NT2/D1 (cell line): ENCODE measurements at regions not wholly inside any gene's neighbourhood (a gene's known extent, or its start where the extent isn't known, plus 50 kb on each side); places are given as distances from the start of the nearest gene placed in this dataset.
"Not testable (repeated sequence)": the region's sequence is repeated elsewhere in the genome, so short reads cannot be mapped to it uniquely, and the experiment has no call there.

Source experiments
- DNase-seq: peaks from one replicate; pipeline ENCODE4 v3.0.0-alpha.2; 2011; ENCODE audit warnings: low read depth, low spot score
- H3K27me3 ChIP-seq: 2 replicates; pipeline ENCODE4 v1.6.0; 2011; ENCODE audit warnings: mild to moderate bottlenecking; ENCODE audit not compliant: insufficient read length, insufficient read depth
- H3K36me3 ChIP-seq: 2 replicates; pipeline ENCODE4 v1.6.1; 2011; ENCODE audit warnings: mild to moderate bottlenecking, low read length, mixed read lengths; ENCODE audit not compliant: insufficient read depth, insufficient read length
- H3K4me1 ChIP-seq: 2 replicates; pipeline ENCODE4 v1.5.1; 2011; ENCODE audit not compliant: insufficient read depth, insufficient read length
- H3K4me3 ChIP-seq: 2 replicates; pipeline ENCODE4 v1.5.1; 2011; ENCODE audit warnings: low read depth; ENCODE audit not compliant: insufficient read length
- H3K9ac ChIP-seq: 2 replicates; pipeline ENCODE4 v1.6.0; 2011; ENCODE audit warnings: low read depth; ENCODE audit not compliant: insufficient read length
- H3K9me3 ChIP-seq: 2 replicates; pipeline ENCODE4 v1.5.1; 2011; ENCODE audit warnings: mild to moderate bottlenecking, low read length; ENCODE audit not compliant: insufficient read depth
- SUZ12 ChIP-seq: IDR thresholded peaks from 2 replicates; pipeline ENCODE4 v1.6.1; 2011; ENCODE audit not compliant: insufficient read length, insufficient read depth; ENCODE audit errors: extremely low read depth
- YY1 ChIP-seq: IDR thresholded peaks from 2 replicates; pipeline ENCODE4 v1.6.1; 2011; ENCODE audit not compliant: insufficient read length, insufficient read depth
- ZNF274 ChIP-seq: IDR thresholded peaks from 2 replicates; pipeline ENCODE4 v1.6.1; 2011; ENCODE audit warnings: mild to moderate bottlenecking, low read depth, low read length

- no peaks in the 10 kb centered on the region for H3K27me3 ChIP-seq
- no peak for TF ChIP-seq SUZ12
- no peak for TF ChIP-seq ZNF274
- no peak for TF ChIP-seq YY1
- no peaks in the 10 kb centered on the region for H3K9me3 ChIP-seq
- no peaks in the 10 kb centered on the region for H3K4me1 ChIP-seq
- no peak overlapping the region for H3K4me3 ChIP-seq
- no peaks in the 10 kb centered on the region for H3K36me3 ChIP-seq
- no peak overlapping the region for H3K9ac ChIP-seq
- DNase-seq: no peak
Observed at GRCh38 chr10:30725661-30726060, 96.1 kb upstream of the LYZL2 start.

GRCh38 chr10:30724296-30724695, 94.7 kb upstream of the LYZL2 start:
- Histone ChIP-seq H3K9ac (no peak overlapping the region), H3K4me3 (no peak overlapping the region), H3K9me3 (no peaks in the 10 kb centered on the region), H3K27me3 (no peaks in the 10 kb centered on the region), H3K36me3 (no peaks in the 10 kb centered on the region), H3K4me1 (no peaks in the 10 kb centered on the region)
- TF ChIP-seq ZNF274: no peak
- no peak for TF ChIP-seq SUZ12
- no peak for TF ChIP-seq YY1
- DNase-seq: no peak

- no peak overlapping the region for H3K4me3 ChIP-seq
- no peak overlapping the region for H3K9ac ChIP-seq
- H3K27me3 ChIP-seq: no peaks in the 10 kb centered on the region
- H3K4me1 ChIP-seq: no peaks in the 10 kb centered on the region
- no peaks in the 10 kb centered on the region for H3K36me3 ChIP-seq
- no peak for TF ChIP-seq YY1
- no peak for TF ChIP-seq SUZ12
- no peak for TF ChIP-seq ZNF274
- H3K9me3 ChIP-seq: no peaks in the 10 kb centered on the region
- peak; percentile 22 for DNase-seq
Observed at GRCh38 chr10:30722956-30723620, 93.5 kb upstream of the LYZL2 start.

- H3K27me3 ChIP-seq: no peaks in the 10 kb centered on the region
- DNase-seq: no peak
- H3K4me3 ChIP-seq: no peak overlapping the region
- H3K36me3 ChIP-seq: no peaks in the 10 kb centered on the region
- TF ChIP-seq ZNF274 (no peak), SUZ12 (no peak)
- no peak overlapping the region for H3K9ac ChIP-seq
- no peaks in the 10 kb centered on the region for H3K9me3 ChIP-seq
- H3K4me1 ChIP-seq: no peaks in the 10 kb centered on the region
Observed at GRCh38 chr10:30719832-30720231, 90.3 kb upstream of the LYZL2 start.

DNA sequence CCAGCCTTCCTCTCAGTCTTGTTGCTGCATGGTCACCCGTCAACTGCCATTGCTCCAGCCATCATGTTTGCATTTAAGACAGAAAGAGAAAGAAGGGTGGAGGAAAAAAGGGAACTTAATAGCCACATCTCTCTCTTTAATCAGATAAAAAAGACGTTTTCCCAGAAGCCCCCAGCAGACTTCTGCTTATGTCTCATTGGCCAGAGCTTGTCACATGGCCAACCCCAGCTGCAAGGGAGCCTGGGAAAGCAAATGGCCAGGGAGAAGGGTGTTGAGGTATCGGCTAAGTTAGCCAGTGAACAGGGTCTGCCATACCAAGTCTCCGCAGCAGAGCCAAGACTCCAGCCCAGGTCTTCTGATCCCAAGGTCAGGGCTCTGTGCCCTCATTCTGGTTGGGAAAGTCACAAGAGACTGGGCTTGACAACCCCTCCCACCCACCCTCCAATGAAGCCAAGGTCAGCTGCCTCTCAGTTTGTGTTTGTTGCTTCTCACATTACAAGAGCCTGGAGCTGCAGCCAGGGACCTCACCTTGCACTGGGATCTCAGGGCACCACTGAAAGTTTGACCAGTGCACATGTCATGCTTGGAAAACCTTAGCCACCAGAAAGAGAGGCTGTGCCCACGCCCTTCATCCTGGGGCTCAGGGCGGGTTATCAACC, 80.3 kb upstream of the LYZL2 start:
- Histone ChIP-seq H3K27me3 (no peaks in the 10 kb centered on the region), H3K4me3 (no peak overlapping the region), H3K4me1 (peaks cover 1% of the 10 kb centered on the region), H3K36me3 (no peaks in the 10 kb centered on the region), H3K9ac (no peak overlapping the region), H3K9me3 (peaks cover 9% of the 10 kb centered on the region; the same call in 1 of the 2 replicates)
- no peak for DNase-seq
- TF ChIP-seq ZNF274: no peak
- no peak for TF ChIP-seq YY1
- TF ChIP-seq SUZ12: no peak

DNA sequence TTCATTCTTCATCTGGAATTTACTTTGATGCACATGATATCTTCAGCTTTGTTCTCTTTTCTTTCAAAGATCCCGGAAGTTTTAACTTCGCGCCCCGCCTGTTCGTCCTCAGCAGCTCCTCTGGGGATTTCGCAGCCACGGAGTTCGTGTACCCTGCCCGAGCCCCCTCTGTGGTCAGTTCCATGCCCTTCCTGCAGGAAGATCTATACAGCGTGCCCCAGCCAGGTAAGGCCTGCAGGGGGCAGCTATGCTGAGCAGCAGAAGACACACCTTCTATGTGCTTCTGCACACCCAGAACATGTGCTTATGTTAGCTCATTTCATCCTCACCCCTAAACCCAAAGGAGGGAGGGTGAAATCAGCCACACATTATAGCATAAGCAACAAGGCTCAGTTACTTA, 79.7 kb upstream of the LYZL2 start:
- peaks cover 5% of the 10 kb centered on the region for H3K27me3 ChIP-seq
- TF ChIP-seq SUZ12: no peak
- TF ChIP-seq ZNF274: no peak
- no peak for TF ChIP-seq YY1
- no peak overlapping the region for H3K9ac ChIP-seq

DNA sequence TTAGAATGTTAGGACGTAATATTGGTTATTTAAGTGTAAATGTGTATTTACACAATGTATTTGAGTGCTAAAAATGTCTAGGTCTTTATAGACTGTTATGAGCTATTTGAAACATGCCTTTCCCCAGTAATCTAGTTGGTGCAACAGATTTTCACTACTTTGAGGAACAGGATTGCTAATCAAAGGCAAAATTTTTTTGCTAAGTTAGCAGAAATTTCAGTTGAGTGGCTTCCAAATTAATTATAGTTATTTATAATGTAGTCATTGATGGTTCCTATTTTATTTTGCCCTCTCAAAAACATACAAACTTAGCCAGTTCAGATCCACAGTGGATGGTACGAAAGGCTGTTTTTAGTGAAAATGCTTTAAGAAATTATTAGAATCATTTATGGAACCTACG, 78.7 kb upstream of the LYZL2 start:
- TF ChIP-seq YY1: no peak
- no peak for TF ChIP-seq ZNF274
- TF ChIP-seq SUZ12: no peak
- peaks cover 8% of the 10 kb centered on the region for H3K27me3 ChIP-seq
- no peak overlapping the region for H3K4me3 ChIP-seq
- no peak overlapping the region for H3K9ac ChIP-seq
- no peaks in the 10 kb centered on the region for H3K9me3 ChIP-seq
- no peaks in the 10 kb centered on the region for H3K36me3 ChIP-seq
- no peak for DNase-seq
- peaks cover 1% of the 10 kb centered on the region for H3K4me1 ChIP-seq

More for the DNA sequence above, 79.7 kb upstream of the LYZL2 start:
- Histone ChIP-seq H3K4me3 (no peak overlapping the region), H3K9me3 (peaks cover 9% of the 10 kb centered on the region; the same call in 1 of the 2 replicates), H3K36me3 (no peaks in the 10 kb centered on the region), H3K4me1 (peaks cover 1% of the 10 kb centered on the region)
- no peak for DNase-seq

DNA sequence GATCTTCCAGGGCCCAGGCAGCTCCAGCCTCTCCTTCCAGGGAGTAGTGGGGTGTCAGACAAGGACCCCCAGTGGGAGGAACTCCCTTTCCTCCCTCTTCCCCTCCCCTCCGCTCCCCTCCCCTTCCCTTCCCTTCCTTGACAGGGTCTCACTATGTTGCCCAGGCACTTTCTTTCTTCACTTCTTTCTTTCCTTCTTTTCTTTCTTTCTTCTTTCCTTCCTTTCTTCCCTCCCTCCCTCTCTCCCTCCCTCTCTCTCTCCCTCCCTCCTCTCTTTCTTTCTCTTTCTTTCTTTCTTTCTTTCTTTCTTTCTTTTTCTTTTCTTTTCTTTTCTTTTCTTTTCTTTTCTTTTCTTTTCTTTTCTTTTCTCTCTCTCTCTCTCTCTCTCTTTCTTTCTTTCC, 76.6 kb upstream of the LYZL2 start:
- H3K9me3 ChIP-seq, H3K4me3 ChIP-seq, DNase-seq, H3K4me1 ChIP-seq, H3K36me3 ChIP-seq, H3K27me3 ChIP-seq: not testable (repeated sequence)
- peak overlapping the region; percentile 26 for H3K9ac ChIP-seq
